Testis (tissue), 2 donors: ENCODE measurements at regions not wholly inside any gene's neighbourhood (a gene's known extent, or its start where the extent isn't known, plus 50 kb on each side); places are given as distances from the start of the nearest gene placed in this dataset.

Experiments used
- CTCF ChIP-seq, 3 experiments: fragments of 450-650 bp in 2 of 3; fragments of 200-600 bp in 1 of 3; sonication (generic) in 1 of 3; IDR thresholded peaks; one replicate each; pipeline ENCODE4 v1.5.1; 2016 to 2019; ENCODE audit warnings: antibody characterized with exemption in 3 of 3, mild to moderate bottlenecking in 2 of 3, moderate library complexity in 1 of 3
- POLR2A ChIP-seq: fragments of 450-650 bp; IDR thresholded peaks from one replicate; pipeline ENCODE4 v1.6.1; 2017; ENCODE audit warnings: antibody characterized with exemption, mild to moderate bottlenecking, moderate library complexity

GRCh38 chr6:85115376-85115775 is 334.5 kb upstream of the NT5E start:
- no peak for TF ChIP-seq CTCF (IDR thresholded peaks at IDR 0.05)
- TF ChIP-seq POLR2A, result no peak
